ENCODE measurements at regions not wholly inside any gene's neighbourhood (a gene's known extent, or its start where the extent isn't known, plus 50 kb on each side); places are given as distances from the start of the nearest gene placed in this dataset.
A peak's percentile ranks its signal among the peaks of the same experiment; 100 is the strongest.

GRCh38 chr3:82002986-82003642 lies 241.7 kb upstream of the GBE1 start:
- no peaks in the 10 kb centered on the region for H3K4me1 ChIP-seq (ENCODE audit: control extremely low read depth in 1 of 4, control insufficient read depth in 4 of 4, insufficient read depth in 4 of 4, low read length in 3 of 4)
- DNase-seq = peak in 1 of 3 donors; percentile 16
- H3K27me3 ChIP-seq (replicated peaks in 2 of 5; ENCODE audit: control insufficient read depth in 4 of 5, insufficient read depth in 5 of 5, low read length in 4 of 5) = no peaks in the 10 kb centered on the region
- no peak overlapping the region for H3K4me3 ChIP-seq (ENCODE audit: control insufficient read depth in 1 of 7, extremely low read depth in 1 of 7, insufficient read depth in 4 of 7, low read depth in 2 of 7, low read length in 6 of 7)
- no peaks in the 10 kb centered on the region for H3K36me3 ChIP-seq (ENCODE audit: control insufficient read depth in 4 of 4, insufficient read depth in 4 of 4, low read length in 3 of 4)
- 93% methylated on average over 2 of the region's 2 CpGs for WGBS (ENCODE audit: insufficient coverage)
- H3K27ac ChIP-seq (ENCODE audit: insufficient read depth in 1 of 2, low read depth in 1 of 2, low read length in 2 of 2, poor library complexity in 1 of 2, severe bottlenecking in 2 of 2) = no peak overlapping the region
- H3K9me3 ChIP-seq (ENCODE audit: control extremely low read depth in 1 of 5, control insufficient read depth in 4 of 5, insufficient read depth in 2 of 5, low read depth in 1 of 5, low read length in 4 of 5) = peaks cover 0 to 3% (median 0%) of the 10 kb centered on the region in 5 experiments
- POLR2A ChIA-PET = no interaction called here
- CTCF ChIA-PET = interaction anchor here (0.9 kb wide), 1 partner anchor 75 kb away, joined by 3 read pairs; no protein-coding TSS in a partner anchor

GRCh38 chr3:82002491-82002890 lies 241.0 kb upstream of the GBE1 start:
- Histone ChIP-seq H3K4me1 (ENCODE audit: control extremely low read depth in 1 of 4, control insufficient read depth in 4 of 4, insufficient read depth in 4 of 4, low read length in 3 of 4) (no peaks in the 10 kb centered on the region), H3K4me3 (ENCODE audit: control insufficient read depth in 1 of 7, extremely low read depth in 1 of 7, insufficient read depth in 4 of 7, low read depth in 2 of 7, low read length in 6 of 7) (no peak overlapping the region), H3K27ac (ENCODE audit: insufficient read depth in 1 of 2, low read depth in 1 of 2, low read length in 2 of 2, poor library complexity in 1 of 2, severe bottlenecking in 2 of 2) (no peak overlapping the region), H3K27me3 (replicated peaks in 2 of 5; ENCODE audit: control insufficient read depth in 4 of 5, insufficient read depth in 5 of 5, low read length in 4 of 5) (no peaks in the 10 kb centered on the region), H3K9me3 (ENCODE audit: control extremely low read depth in 1 of 5, control insufficient read depth in 4 of 5, insufficient read depth in 2 of 5, low read depth in 1 of 5, low read length in 4 of 5) (peaks cover 0 to 2% (median 0%) of the 10 kb centered on the region in 5 experiments), H3K36me3 (ENCODE audit: control insufficient read depth in 4 of 4, insufficient read depth in 4 of 4, low read length in 3 of 4) (no peaks in the 10 kb centered on the region)
- DNase-seq = no peak
- 100% methylated on average over 2 of the region's 2 CpGs for WGBS (ENCODE audit: insufficient coverage)
- ChIA-PET CTCF (no interaction called here), POLR2A (no interaction called here)

- whole genome bisulfite sequencing (ENCODE audit: insufficient coverage) = 63% methylated on average over 1 of the region's 2 CpGs
- ChIA-PET POLR2A (no interaction called here), CTCF (no interaction called here)
- Histone ChIP-seq H3K27me3 (replicated peaks in 2 of 5; ENCODE audit: control insufficient read depth in 4 of 5, insufficient read depth in 5 of 5, low read length in 4 of 5) (no peaks in the 10 kb centered on the region), H3K36me3 (ENCODE audit: control insufficient read depth in 4 of 4, insufficient read depth in 4 of 4, low read length in 3 of 4) (no peaks in the 10 kb centered on the region), H3K27ac (ENCODE audit: insufficient read depth in 1 of 2, low read depth in 1 of 2, low read length in 2 of 2, poor library complexity in 1 of 2, severe bottlenecking in 2 of 2) (no peak overlapping the region), H3K9me3 (ENCODE audit: control extremely low read depth in 1 of 5, control insufficient read depth in 4 of 5, insufficient read depth in 2 of 5, low read depth in 1 of 5, low read length in 4 of 5) (no peaks in the 10 kb centered on the region), H3K4me1 (ENCODE audit: control extremely low read depth in 1 of 4, control insufficient read depth in 4 of 4, insufficient read depth in 4 of 4, low read length in 3 of 4) (no peaks in the 10 kb centered on the region), H3K4me3 (ENCODE audit: control insufficient read depth in 1 of 7, extremely low read depth in 1 of 7, insufficient read depth in 4 of 7, low read depth in 2 of 7, low read length in 6 of 7) (no peak overlapping the region)
- no peak for DNase-seq
Observed at GRCh38 chr3:82001276-82001923, 240.0 kb upstream of the GBE1 start.

- 100% methylated on average over 1 of the region's 1 CpG for WGBS (ENCODE audit: insufficient coverage)
- POLR2A ChIA-PET = no interaction called here
Observed at GRCh38 chr3:82000773-82001172, 239.3 kb upstream of the GBE1 start.

GRCh38 chr3:82000350-82000749 lies 238.9 kb upstream of the GBE1 start:
- no peak for DNase-seq
- no peaks in the 10 kb centered on the region for H3K36me3 ChIP-seq (ENCODE audit: control insufficient read depth in 4 of 4, insufficient read depth in 4 of 4, low read length in 3 of 4)
- 100% methylated on average over 1 of the region's 1 CpG for WGBS (ENCODE audit: insufficient coverage)
- H3K27ac ChIP-seq (ENCODE audit: insufficient read depth in 1 of 2, low read depth in 1 of 2, low read length in 2 of 2, poor library complexity in 1 of 2, severe bottlenecking in 2 of 2) = no peak overlapping the region
- H3K4me3 ChIP-seq (ENCODE audit: control insufficient read depth in 1 of 7, extremely low read depth in 1 of 7, insufficient read depth in 4 of 7, low read depth in 2 of 7, low read length in 6 of 7) = no peak overlapping the region
- H3K9me3 ChIP-seq (ENCODE audit: control extremely low read depth in 1 of 5, control insufficient read depth in 4 of 5, insufficient read depth in 2 of 5, low read depth in 1 of 5, low read length in 4 of 5) = no peaks in the 10 kb centered on the region
- no peaks in the 10 kb centered on the region for H3K27me3 ChIP-seq (replicated peaks in 2 of 5; ENCODE audit: control insufficient read depth in 4 of 5, insufficient read depth in 5 of 5, low read length in 4 of 5)
- ChIA-PET POLR2A (no interaction called here), CTCF (no interaction called here)
- H3K4me1 ChIP-seq (ENCODE audit: control extremely low read depth in 1 of 4, control insufficient read depth in 4 of 4, insufficient read depth in 4 of 4, low read length in 3 of 4) = no peaks in the 10 kb centered on the region

More at GRCh38 chr3:82000773-82001172, 239.3 kb upstream of the GBE1 start:
- no peak overlapping the region for H3K27ac ChIP-seq (ENCODE audit: insufficient read depth in 1 of 2, low read depth in 1 of 2, low read length in 2 of 2, poor library complexity in 1 of 2, severe bottlenecking in 2 of 2)
- H3K36me3 ChIP-seq (ENCODE audit: control insufficient read depth in 4 of 4, insufficient read depth in 4 of 4, low read length in 3 of 4) = no peaks in the 10 kb centered on the region
- H3K4me3 ChIP-seq (ENCODE audit: control insufficient read depth in 1 of 7, extremely low read depth in 1 of 7, insufficient read depth in 4 of 7, low read depth in 2 of 7, low read length in 6 of 7) = no peak overlapping the region
- H3K4me1 ChIP-seq (ENCODE audit: control extremely low read depth in 1 of 4, control insufficient read depth in 4 of 4, insufficient read depth in 4 of 4, low read length in 3 of 4) = no peaks in the 10 kb centered on the region
- DNase-seq = no peak
- H3K9me3 ChIP-seq (ENCODE audit: control extremely low read depth in 1 of 5, control insufficient read depth in 4 of 5, insufficient read depth in 2 of 5, low read depth in 1 of 5, low read length in 4 of 5) = no peaks in the 10 kb centered on the region
- H3K27me3 ChIP-seq (replicated peaks in 2 of 5; ENCODE audit: control insufficient read depth in 4 of 5, insufficient read depth in 5 of 5, low read length in 4 of 5) = no peaks in the 10 kb centered on the region
- CTCF ChIA-PET = no interaction called here

- DNase-seq = no peak
- Histone ChIP-seq H3K4me3 (ENCODE audit: control insufficient read depth in 1 of 7, extremely low read depth in 1 of 7, insufficient read depth in 4 of 7, low read depth in 2 of 7, low read length in 6 of 7) (no peak overlapping the region), H3K4me1 (ENCODE audit: control extremely low read depth in 1 of 4, control insufficient read depth in 4 of 4, insufficient read depth in 4 of 4, low read length in 3 of 4) (no peaks in the 10 kb centered on the region), H3K36me3 (ENCODE audit: control insufficient read depth in 4 of 4, insufficient read depth in 4 of 4, low read length in 3 of 4) (no peaks in the 10 kb centered on the region), H3K27ac (ENCODE audit: insufficient read depth in 1 of 2, low read depth in 1 of 2, low read length in 2 of 2, poor library complexity in 1 of 2, severe bottlenecking in 2 of 2) (no peak overlapping the region), H3K27me3 (replicated peaks in 2 of 5; ENCODE audit: control insufficient read depth in 4 of 5, insufficient read depth in 5 of 5, low read length in 4 of 5) (no peaks in the 10 kb centered on the region), H3K9me3 (ENCODE audit: control extremely low read depth in 1 of 5, control insufficient read depth in 4 of 5, insufficient read depth in 2 of 5, low read depth in 1 of 5, low read length in 4 of 5) (no peaks in the 10 kb centered on the region)
- WGBS (ENCODE audit: insufficient coverage) = no CpG with 5 or more reads among the region's 3 CpGs
- ChIA-PET CTCF (no interaction called here), POLR2A (no interaction called here)
Observed at GRCh38 chr3:81998907-81999306, 237.5 kb upstream of the GBE1 start.

GRCh38 chr3:81998139-81998755 lies 236.8 kb upstream of the GBE1 start:
- Histone ChIP-seq H3K27me3 (replicated peaks in 2 of 5; ENCODE audit: control insufficient read depth in 4 of 5, insufficient read depth in 5 of 5, low read length in 4 of 5) (no peaks in the 10 kb centered on the region), H3K4me3 (ENCODE audit: control insufficient read depth in 1 of 7, extremely low read depth in 1 of 7, insufficient read depth in 4 of 7, low read depth in 2 of 7, low read length in 6 of 7) (no peak overlapping the region), H3K9me3 (ENCODE audit: control extremely low read depth in 1 of 5, control insufficient read depth in 4 of 5, insufficient read depth in 2 of 5, low read depth in 1 of 5, low read length in 4 of 5) (no peaks in the 10 kb centered on the region), H3K4me1 (ENCODE audit: control extremely low read depth in 1 of 4, control insufficient read depth in 4 of 4, insufficient read depth in 4 of 4, low read length in 3 of 4) (no peaks in the 10 kb centered on the region), H3K27ac (ENCODE audit: insufficient read depth in 1 of 2, low read depth in 1 of 2, low read length in 2 of 2, poor library complexity in 1 of 2, severe bottlenecking in 2 of 2) (no peak overlapping the region), H3K36me3 (ENCODE audit: control insufficient read depth in 4 of 4, insufficient read depth in 4 of 4, low read length in 3 of 4) (no peaks in the 10 kb centered on the region)
- no peak for DNase-seq
- ChIA-PET POLR2A (no interaction called here), CTCF (no interaction called here)
- 100% methylated on average over 2 of the region's 2 CpGs for WGBS (ENCODE audit: insufficient coverage)

Data from common myeloid progenitor, CD34-positive (primary cell).